Progenitor cell of endocrine pancreas (in vitro differentiated cells): ENCODE measurements at regions not wholly inside any gene's neighbourhood (a gene's known extent, or its start where the extent isn't known, plus 50 kb on each side); places are given as distances from the start of the nearest gene placed in this dataset.

Source experiments
- DNase-seq: peaks from one replicate; pipeline ENCODE4 v3.0.0; 2021; ENCODE audit warnings: low spot score; ENCODE audit not compliant: unreplicated experiment
- H3K27ac Mint-ChIP-seq: 2 replicates; pipeline ENCODE4 v1.8.0; 2021; ENCODE audit warnings: mild to moderate bottlenecking, moderate library complexity, mixed read lengths
- H3K27me3 Mint-ChIP-seq: 2 replicates; pipeline ENCODE4 v1.8.0; 2021; ENCODE audit warnings: mixed read lengths
- H3K36me3 Mint-ChIP-seq: 2 replicates; pipeline ENCODE4 v1.8.0; 2022; ENCODE audit warnings: mixed read lengths; ENCODE audit not compliant: insufficient read depth
- H3K4me1 Mint-ChIP-seq: 2 replicates; pipeline ENCODE4 v1.8.0; 2021; ENCODE audit warnings: low read depth, mixed read lengths
- H3K4me3 Mint-ChIP-seq: 2 replicates; pipeline ENCODE4 v1.8.0; 2021; ENCODE audit warnings: low read depth, mild to moderate bottlenecking, moderate library complexity, mixed read lengths
- H3K9me3 Mint-ChIP-seq: 2 replicates; pipeline ENCODE4 v1.8.0; 2021; ENCODE audit warnings: low read depth, mixed read lengths
- CTCF ChIP-seq: fragments of 200-600 bp; sonication (generic); IDR thresholded peaks from one replicate; pipeline ENCODE4 v1.5.0; 2021; ENCODE audit warnings: antibody characterized with exemption, mild to moderate bottlenecking; ENCODE audit not compliant: unreplicated experiment

GRCh38 chr13:44125943-44126469, 246.3 kb downstream of the LACC1 start:
- Mint-ChIP-seq H3K4me1 (no peaks in the 10 kb centered on the region), H3K4me3 (no peak overlapping the region), H3K36me3 (peaks cover 1% of the 10 kb centered on the region), H3K27ac (no peak overlapping the region), H3K9me3 (peaks cover 14% of the 10 kb centered on the region), H3K27me3 (peaks cover 3% of the 10 kb centered on the region)
- TF ChIP-seq CTCF: no peak
- DNase-seq: no peak

- no peak for DNase-seq
- Mint-ChIP-seq H3K27me3 (peaks cover 12% of the 10 kb centered on the region), H3K27ac (no peak overlapping the region), H3K4me3 (no peak overlapping the region), H3K4me1 (peaks cover 7% of the 10 kb centered on the region), H3K9me3 (peaks cover 8% of the 10 kb centered on the region), H3K36me3 (peaks cover 1% of the 10 kb centered on the region)
- no peak for TF ChIP-seq CTCF
Observed at GRCh38 chr13:44128552-44129001, 245.0 kb upstream of the SERP2 start.

GRCh38 chr13:44129418-44129817, 244.2 kb upstream of the SERP2 start:
- Mint-ChIP-seq H3K27me3 (peaks cover 12% of the 10 kb centered on the region), H3K4me1 (peaks cover 10% of the 10 kb centered on the region), H3K4me3 (no peak overlapping the region), H3K27ac (no peak overlapping the region), H3K9me3 (no peaks in the 10 kb centered on the region), H3K36me3 (no peaks in the 10 kb centered on the region)
- DNase-seq: no peak
- no peak for TF ChIP-seq CTCF

- DNase-seq: no peak
- TF ChIP-seq CTCF: no peak
- Mint-ChIP-seq H3K36me3 (no peaks in the 10 kb centered on the region), H3K4me1 (peaks cover 10% of the 10 kb centered on the region), H3K27ac (peak overlapping the region; percentile 5), H3K9me3 (no peaks in the 10 kb centered on the region), H3K4me3 (no peak overlapping the region), H3K27me3 (peaks cover 12% of the 10 kb centered on the region)
Observed at GRCh38 chr13:44131069-44131614, 242.5 kb upstream of the SERP2 start.

- H3K4me1 Mint-ChIP-seq: peaks cover 10% of the 10 kb centered on the region
- H3K27me3 Mint-ChIP-seq: peaks cover 12% of the 10 kb centered on the region
- TF ChIP-seq CTCF: no peak
- no peaks in the 10 kb centered on the region for H3K9me3 Mint-ChIP-seq
- no peak overlapping the region for H3K27ac Mint-ChIP-seq
- DNase-seq: no peak
- no peaks in the 10 kb centered on the region for H3K36me3 Mint-ChIP-seq
- no peak overlapping the region for H3K4me3 Mint-ChIP-seq
Observed at GRCh38 chr13:44132710-44133109, 240.9 kb upstream of the SERP2 start.
